Spleen (tissue), 11 donors: ENCODE measurements at regions not wholly inside any gene's neighbourhood (a gene's known extent, or its start where the extent isn't known, plus 50 kb on each side); places are given as distances from the start of the nearest gene placed in this dataset.
"Not testable (repeated sequence)": the region's sequence is repeated elsewhere in the genome, so short reads cannot be mapped to it uniquely, and the experiment has no call there.

Experiments used
- DNase-seq: peaks from one replicate; pipeline ENCODE4 v3.0.0-alpha.2; 2020
- H3K27ac ChIP-seq, 8 donors: fragments of 200-600 bp; sonication (generic) in 7 of 8; 1 replicate in 4 of 8; 2 replicates in 4 of 8; pipeline versions ENCODE4 v1.5.0 to v1.8.0; 2016 to 2021; ENCODE audit warnings: inconsistent platforms in 4 of 8, mild to moderate bottlenecking in 4 of 8, moderate library complexity in 1 of 8
- H3K27me3 ChIP-seq, 7 donors: fragments of 200-600 bp; sonication (generic) in 6 of 7; replicated peaks in 1 of 7; 1 replicate in 4 of 7; 2 replicates in 3 of 7; pipeline versions ENCODE4 v1.5.0 to v1.8.0; 2016 to 2021; ENCODE audit warnings: inconsistent platforms in 3 of 7, mild to moderate bottlenecking in 1 of 7
- H3K36me3 ChIP-seq, 6 donors: fragments of 200-600 bp; sonication (generic) in 5 of 6; 1 replicate in 4 of 6; 2 replicates in 2 of 6; pipeline versions ENCODE4 v1.5.0 to v1.8.0; 2016 to 2021; ENCODE audit warnings: inconsistent platforms in 2 of 6
- H3K4me1 ChIP-seq, 6 donors: fragments of 200-600 bp; sonication (generic) in 5 of 6; 1 replicate in 3 of 6; 2 replicates in 3 of 6; pipeline versions ENCODE4 v1.5.0 to v1.8.0; 2016 to 2021; ENCODE audit warnings: inconsistent platforms in 3 of 6
- H3K4me3 ChIP-seq, 8 donors: fragments of 200-600 bp; sonication (generic) in 7 of 8; 1 replicate in 4 of 8; 2 replicates in 4 of 8; pipeline versions ENCODE4 v1.5.0 to v1.8.0; 2016 to 2021; ENCODE audit warnings: inconsistent platforms in 4 of 8, mild to moderate bottlenecking in 4 of 8, moderate library complexity in 2 of 8
- H3K9me3 ChIP-seq, 8 donors: fragments of 200-600 bp; sonication (generic) in 7 of 8; 1 replicate in 4 of 8; 2 replicates in 4 of 8; pipeline versions ENCODE4 v1.5.0 to v1.8.0; 2016 to 2021; ENCODE audit warnings: inconsistent platforms in 4 of 8
- CTCF ChIP-seq, 11 experiments: fragments of 200-600 bp in 7 of 11; fragments of 450-650 bp in 4 of 11; sonication (generic) in 4 of 11; IDR thresholded peaks in 8 of 11; conservative IDR thresholded peaks in 3 of 11; 1 replicate in 7 of 11; 2 replicates in 4 of 11; pipeline versions ENCODE4 v1.4.0 to v1.8.0; 2016 to 2021; ENCODE audit warnings: antibody characterized with exemption in 11 of 11, inconsistent platforms in 4 of 11, mild to moderate bottlenecking in 1 of 11
- POLR2A ChIP-seq, 3 donors: fragments of 450-650 bp; IDR thresholded peaks; one replicate each; pipeline ENCODE4 v1.5.1; 2017; ENCODE audit warnings: antibody characterized with exemption in 3 of 3, mild to moderate bottlenecking in 1 of 3
- POLR2AphosphoS5 ChIP-seq, 3 donors: sonication (generic); formaldehyde crosslinking; IDR thresholded peaks; one replicate each; pipeline ENCODE4 v1.5.1; 2017; ENCODE audit warnings: antibody characterized with exemption in 3 of 3
- WGBS, 5 donors: extraction: QIAGEN DNeasy Blood & Tissue Kit in 3 of 5; methylation state at CpG; one replicate each; pipeline versions ENCODE4 v1.1.5 to v1.1.7; 2013 to 2018; 5-methylcytosine and 5-hydroxymethylcytosine counted together
- intact Hi-C: fragments of 100-400 bp; cut with DNase I; formaldehyde crosslinking; loops from one replicate; pipeline ENCODE4 v1.15.0; 2023; ENCODE audit warnings: low total_unique reads
- donor health status: healthy with polysubstance abuse.
- donor health status: DM: no; HTN: no; CAD: no; lungs with moderate emphysema.
- donor health status: DM: no; HTN: no; CAD: no.
- donor health status: Bipolar disorder and iron deficiency.
- donor health status: healthy.
- donor health status: DM: no; HTN: no; CAD: no.
- donor health status: DM: yes; HTN: yes; CAD: no.

GRCh38 chr2:210762604-210763588, 206.5 kb downstream of the CPS1 start:
- Histone ChIP-seq H3K4me3 (no peak overlapping the region), H3K27me3 (no peaks in the 10 kb centered on the region), H3K9me3 (no peaks in the 10 kb centered on the region), H3K27ac (no peak overlapping the region), H3K36me3 (no peaks in the 10 kb centered on the region), H3K4me1 (no peaks in the 10 kb centered on the region)
- TF ChIP-seq POLR2A (IDR thresholded peaks at IDR 0.05) (no peak), CTCF (IDR thresholded peaks at IDR 0.05 in 8 of 11, conservative IDR thresholded peaks at IDR 0.05 in 3 of 11) (no peak), POLR2AphosphoS5 (IDR thresholded peaks at IDR 0.05) (no peak)
- 69 to 81% (median 78%) methylated on average over 9 of the region's 9 CpGs for WGBS, 5 donors
- intact Hi-C loops = no loop called here
- no peak for DNase-seq

- 70 to 81% (median 73%) methylated on average over 4 to 5 of the region's 5 CpGs for WGBS, 5 donors
Measured at GRCh38 chr2:210768329-210768910, 212.0 kb downstream of the CPS1 start.

DNA sequence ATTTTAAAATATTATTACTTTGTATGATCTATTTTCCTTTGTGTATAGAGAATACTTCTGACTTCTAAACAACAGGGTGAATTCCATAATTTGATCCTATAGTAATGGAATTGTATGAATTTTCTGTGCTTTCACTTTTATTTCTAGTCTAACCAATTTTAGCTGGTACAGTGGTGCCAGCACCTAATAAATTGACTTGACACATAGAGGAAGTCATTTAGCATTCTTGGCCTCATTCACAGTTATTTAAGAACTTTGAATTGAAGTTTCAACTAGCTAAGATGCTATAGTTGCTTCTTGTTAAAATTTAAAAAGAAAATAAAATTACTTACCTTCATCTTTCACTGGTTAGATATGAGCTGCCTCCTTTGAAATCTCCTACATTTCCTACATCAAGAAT, 220.4 kb downstream of the CPS1 start:
- intact Hi-C loops = no loop called here
- Histone ChIP-seq H3K27me3 (no peaks in the 10 kb centered on the region), H3K4me1 (no peaks in the 10 kb centered on the region), H3K27ac (no peak overlapping the region), H3K36me3 (no peaks in the 10 kb centered on the region), H3K4me3 (no peak overlapping the region), H3K9me3 (peaks cover 0 to 5% (median 0%) of the 10 kb centered on the region in 8 donors)
- DNase-seq = no peak
- no peak for TF ChIP-seq CTCF (IDR thresholded peaks at IDR 0.05 in 8 of 11, conservative IDR thresholded peaks at IDR 0.05 in 3 of 11)
- TF ChIP-seq POLR2A (IDR thresholded peaks at IDR 0.05) = no peak
- no peak for TF ChIP-seq POLR2AphosphoS5 (IDR thresholded peaks at IDR 0.05)

More at GRCh38 chr2:210768329-210768910, 212.0 kb downstream of the CPS1 start:
- no peak for DNase-seq
- no peak overlapping the region for H3K27ac ChIP-seq
- H3K27me3 ChIP-seq = no peaks in the 10 kb centered on the region
- H3K9me3 ChIP-seq = peaks cover 0 to 13% (median 0%) of the 10 kb centered on the region in 8 donors
- no peak for TF ChIP-seq POLR2A (IDR thresholded peaks at IDR 0.05)
- TF ChIP-seq POLR2AphosphoS5 (IDR thresholded peaks at IDR 0.05) = no peak
- no peak for TF ChIP-seq CTCF (IDR thresholded peaks at IDR 0.05 in 8 of 11, conservative IDR thresholded peaks at IDR 0.05 in 3 of 11)
- intact Hi-C loops = no loop called here
- no peaks in the 10 kb centered on the region for H3K36me3 ChIP-seq
- no peaks in the 10 kb centered on the region for H3K4me1 ChIP-seq
- H3K4me3 ChIP-seq = no peak overlapping the region

- Histone ChIP-seq H3K4me1 (no peaks in the 10 kb centered on the region), H3K27me3 (no peaks in the 10 kb centered on the region), H3K27ac (no peak overlapping the region), H3K36me3 (no peaks in the 10 kb centered on the region), H3K9me3 (no peaks in the 10 kb centered on the region), H3K4me3 (no peak overlapping the region)
- 77 to 87% (median 81%) methylated on average over 3 of the region's 3 CpGs for WGBS, 5 donors
- intact Hi-C loops = no loop called here
- no peak for DNase-seq
- TF ChIP-seq CTCF (IDR thresholded peaks at IDR 0.05 in 8 of 11, conservative IDR thresholded peaks at IDR 0.05 in 3 of 11) (no peak), POLR2A (IDR thresholded peaks at IDR 0.05) (no peak), POLR2AphosphoS5 (IDR thresholded peaks at IDR 0.05) (no peak)
Measured at GRCh38 chr2:210782222-210782621, 225.8 kb downstream of the CPS1 start.

- H3K9me3 ChIP-seq, H3K4me1 ChIP-seq, H3K36me3 ChIP-seq, DNase-seq, H3K4me3 ChIP-seq, H3K27me3 ChIP-seq, H3K27ac ChIP-seq, intact Hi-C loops: not testable (repeated sequence)
- WGBS, 5 donors = 85 to 96% (median 90%) methylated on average over 4 of the region's 4 CpGs
Measured at GRCh38 chr2:210787831-210788230, 231.4 kb downstream of the CPS1 start.
